ENCODE measurements at regions not wholly inside any gene's neighbourhood (a gene's known extent, or its start where the extent isn't known, plus 50 kb on each side); places are given as distances from the start of the nearest gene placed in this dataset.

GRCh38 chr20:17084909-17085308 lies 141.9 kb upstream of the PCSK2 start:
- CTCF ChIA-PET, result no interaction called here

GRCh38 chr20:17093782-17094181 lies 133.1 kb upstream of the PCSK2 start:
- intact Hi-C loops (cut with DNase I, micrococcal nuclease), result no loop called here
- no peak overlapping the region for H3K4me3 Mint-ChIP-seq
- H3K4me3 ChIP-seq (ENCODE audit: low read length), result no peak overlapping the region
- H3K27me3 Mint-ChIP-seq, result no peaks in the 10 kb centered on the region
- no peak overlapping the region for H3K27ac Mint-ChIP-seq
- CTCF ChIA-PET, result interaction anchor here (0.7 kb wide), 1 partner anchor 17 kb away, joined by 3 read pairs; no protein-coding TSS in a partner anchor
- no peaks in the 10 kb centered on the region for H3K4me1 Mint-ChIP-seq (ENCODE audit: low read depth)
- H3K36me3 Mint-ChIP-seq (ENCODE audit: low read depth), result no peaks in the 10 kb centered on the region
- ATAC-seq (ENCODE audit: poor library complexity), result no peak
- H3K4me1 ChIP-seq (ENCODE audit: insufficient read depth, low read length), result no peaks in the 10 kb centered on the region
- H3K27me3 ChIP-seq (ENCODE audit: control insufficient read depth in 1 of 2, insufficient read depth in 2 of 2, low read length in 2 of 2), result no peaks in the 10 kb centered on the region
- H3K27ac ChIP-seq (ENCODE audit: low read depth in 1 of 2, low read length in 2 of 2), result no peak overlapping the region
- no peaks in the 10 kb centered on the region for H3K9me3 ChIP-seq (ENCODE audit: control insufficient read depth in 1 of 2, insufficient read depth in 1 of 2, low read length in 2 of 2)
- no peak for DNase-seq
- H3K36me3 ChIP-seq (ENCODE audit: insufficient read depth, low read length), result no peaks in the 10 kb centered on the region
- peaks cover 20% of the 10 kb centered on the region for H3K9me3 Mint-ChIP-seq
- TF ChIP-seq CTCF (IDR thresholded peaks at IDR 0.05), result no peak
- POLR2A ChIA-PET, result no interaction called here

More at GRCh38 chr20:17084909-17085308, 141.9 kb upstream of the PCSK2 start:
- peaks cover 18% of the 10 kb centered on the region for H3K9me3 Mint-ChIP-seq
- H3K4me1 Mint-ChIP-seq (ENCODE audit: low read depth), result no peaks in the 10 kb centered on the region
- no peak overlapping the region for H3K4me3 ChIP-seq (ENCODE audit: low read length)
- H3K4me3 Mint-ChIP-seq, result no peak overlapping the region
- no peaks in the 10 kb centered on the region for H3K27me3 ChIP-seq (ENCODE audit: control insufficient read depth in 1 of 2, insufficient read depth in 2 of 2, low read length in 2 of 2)
- H3K4me1 ChIP-seq (ENCODE audit: insufficient read depth, low read length), result no peaks in the 10 kb centered on the region
- H3K27ac ChIP-seq (ENCODE audit: low read depth in 1 of 2, low read length in 2 of 2), result no peak overlapping the region
- no peak for DNase-seq
- H3K27me3 Mint-ChIP-seq, result no peaks in the 10 kb centered on the region
- intact Hi-C loops (cut with DNase I, micrococcal nuclease), result no loop called here
- H3K9me3 ChIP-seq (ENCODE audit: control insufficient read depth in 1 of 2, insufficient read depth in 1 of 2, low read length in 2 of 2), result no peaks in the 10 kb centered on the region
- TF ChIP-seq CTCF (IDR thresholded peaks at IDR 0.05), result no peak
- H3K36me3 Mint-ChIP-seq (ENCODE audit: low read depth), result no peaks in the 10 kb centered on the region
- H3K36me3 ChIP-seq (ENCODE audit: insufficient read depth, low read length), result no peaks in the 10 kb centered on the region
- POLR2A ChIA-PET, result no interaction called here
- ATAC-seq (ENCODE audit: poor library complexity), result no peak
- no peak overlapping the region for H3K27ac Mint-ChIP-seq

- no peak overlapping the region for H3K27ac ChIP-seq (ENCODE audit: low read depth in 1 of 2, low read length in 2 of 2)
- no peaks in the 10 kb centered on the region for H3K27me3 Mint-ChIP-seq
- H3K4me3 Mint-ChIP-seq, result no peak overlapping the region
- intact Hi-C loops (cut with DNase I, micrococcal nuclease), result no loop called here
- H3K36me3 Mint-ChIP-seq (ENCODE audit: low read depth), result no peaks in the 10 kb centered on the region
- no peaks in the 10 kb centered on the region for H3K4me1 Mint-ChIP-seq (ENCODE audit: low read depth)
- H3K9me3 Mint-ChIP-seq, result peaks cover 9% of the 10 kb centered on the region
- DNase-seq (no peak), ATAC-seq (ENCODE audit: poor library complexity) (no peak)
- H3K9me3 ChIP-seq (ENCODE audit: control insufficient read depth in 1 of 2, insufficient read depth in 1 of 2, low read length in 2 of 2), result no peaks in the 10 kb centered on the region
- H3K4me1 ChIP-seq (ENCODE audit: insufficient read depth, low read length), result no peaks in the 10 kb centered on the region
- ChIA-PET CTCF (no interaction called here), POLR2A (no interaction called here)
- no peak for TF ChIP-seq CTCF (IDR thresholded peaks at IDR 0.05)
- no peak overlapping the region for H3K4me3 ChIP-seq (ENCODE audit: low read length)
- no peak overlapping the region for H3K27ac Mint-ChIP-seq
- H3K27me3 ChIP-seq (ENCODE audit: control insufficient read depth in 1 of 2, insufficient read depth in 2 of 2, low read length in 2 of 2), result no peaks in the 10 kb centered on the region
- no peaks in the 10 kb centered on the region for H3K36me3 ChIP-seq (ENCODE audit: insufficient read depth, low read length)
These were observed 129.2 kb upstream of the PCSK2 start for GRCh38 chr20:17097603-17098002.

Measured in CD4-positive, alpha-beta T cell (primary cell).